A549 (cell line): ENCODE measurements at regions not wholly inside any gene's neighbourhood (a gene's known extent, or its start where the extent isn't known, plus 50 kb on each side); places are given as distances from the start of the nearest gene placed in this dataset.

Source experiments
- ATAC-seq, 2 experiments: fragments of 200-7000 bp in 1 of 2; fragments of >200 bp in 1 of 2; cut with Nextera tagmentation in 1 of 2; cut with Tn5 transposase in 1 of 2; 3 replicates each; pipeline versions ENCODE4 v1.8.0 to v1.9.1; 2018 to 2020; ENCODE audit warnings: mild to moderate bottlenecking in 1 of 2, moderate library complexity in 1 of 2
- CTCF ChIA-PET: fragments of 300-600 bp; sonication (Branson Sonifier 250); formaldehyde crosslinking; extraction: SDS; loops from one replicate; lab custom pipeline; 2021; ENCODE audit warnings: antibody characterized with exemption, inconsistent platforms; lab: Yijun Ruan, JAX
- POLR2A ChIA-PET: fragments of 350-600 bp; formaldehyde crosslinking; extraction: SDS; loops from one replicate; lab custom pipeline; 2021; ENCODE audit warnings: antibody characterized with exemption, inconsistent platforms; lab: Yijun Ruan, JAX
- DNase-seq, 2 experiments: peaks; one replicate each; pipeline versions ENCODE4 v3.0.0 to v3.0.0-alpha.2; 2011 to 2016; ENCODE audit warnings: low read depth in 1 of 2, low spot score in 1 of 2
- FAIRE-seq: peaks from 2 replicates; lab custom pipeline; 2011; peaks lifted over from hg19 to GRCh38; lab: Jason Lieb, UNC
- H3K27ac ChIP-seq, 2 experiments: fragments of >200 bp; sonication (Bioruptor Twin); formaldehyde crosslinking; 3 replicates each; pipeline ENCODE4 v1.5.1; 2016 to 2017
- H3K4me1 ChIP-seq: fragments of >200 bp; sonication (Bioruptor Twin); formaldehyde crosslinking; 3 replicates; pipeline ENCODE4 v1.6.1; 2016
- H3K4me2 ChIP-seq: fragments of >200 bp; sonication (Bioruptor Twin); formaldehyde crosslinking; 3 replicates; pipeline ENCODE4 v1.6.1; 2016
- H3K4me3 ChIP-seq: fragments of >200 bp; sonication (Bioruptor Twin); formaldehyde crosslinking; 3 replicates; pipeline ENCODE4 v1.5.1; 2016
- H3K9me3 ChIP-seq: fragments of >200 bp; sonication (Bioruptor Twin); formaldehyde crosslinking; 3 replicates; pipeline ENCODE4 v1.6.1; 2016
- BHLHE40 ChIP-seq: IDR thresholded peaks from 2 replicates; pipeline ENCODE4 v1.6.1; 2012; ENCODE audit warnings: low read depth, low read length, inconsistent platforms
- CBX8 ChIP-seq: fragments of 200-600 bp; sonication (generic); IDR thresholded peaks from 2 replicates; pipeline ENCODE4 v1.6.1; 2016
- CHD2 ChIP-seq: fragments of 150-350 bp; IDR thresholded peaks from 2 replicates; pipeline ENCODE4 v1.6.1; 2014; ENCODE audit warnings: low read length; ENCODE audit not compliant: partially characterized antibody
- EHF ChIP-seq: fragments of 250-450 bp; sonication (Bioruptor Pico); IDR thresholded peaks from 2 replicates; pipeline ENCODE4 v1.5.0; 2020; ENCODE audit warnings: mild to moderate bottlenecking
- ESRRA ChIP-seq: fragments of 150-350 bp; IDR thresholded peaks from 2 replicates; pipeline ENCODE4 v1.6.1; 2014; ENCODE audit warnings: mild to moderate bottlenecking, low read length, borderline replicate concordance
- FOSB ChIP-seq: fragments of 250-450 bp; sonication (Bioruptor Pico); IDR thresholded peaks from 2 replicates; pipeline ENCODE4 v1.5.0; 2020; ENCODE audit warnings: mild to moderate bottlenecking, moderate library complexity
- FOSL2 ChIP-seq, 2 experiments: fragments of 450-650 bp in 1 of 2; fragments of >200 bp in 1 of 2; sonication (Bioruptor Twin) in 1 of 2; formaldehyde crosslinking; IDR thresholded peaks; 2 replicates each; pipeline versions ENCODE4 v1.5.0 to v1.6.1; 2016 to 2020; ENCODE audit warnings: mild to moderate bottlenecking in 1 of 2, moderate library complexity in 1 of 2
- HDAC2 ChIP-seq: fragments of 200-600 bp; sonication (generic); IDR thresholded peaks from 2 replicates; pipeline ENCODE4 v1.6.1; 2016
- HOXA7 ChIP-seq: fragments of 250-450 bp; sonication (Bioruptor Pico); IDR thresholded peaks from 2 replicates; pipeline ENCODE4 v1.5.0; 2020; ENCODE audit warnings: mild to moderate bottlenecking, moderate library complexity
- MAFK ChIP-seq: fragments of 450-650 bp; IDR thresholded peaks from 2 replicates; pipeline ENCODE4 v1.6.1; 2014; ENCODE audit not compliant: partially characterized antibody
- MAZ ChIP-seq: fragments of 150-350 bp; IDR thresholded peaks from 2 replicates; pipeline ENCODE4 v1.6.1; 2014; ENCODE audit warnings: antibody characterized with exemption, low read depth, low read length, borderline replicate concordance
- NPAS2 ChIP-seq: fragments of 250-450 bp; sonication (Bioruptor Pico); IDR thresholded peaks from 2 replicates; pipeline ENCODE4 v1.8.0; 2022; ENCODE audit warnings: mild to moderate bottlenecking, moderate library complexity, borderline replicate concordance
- PHF8 ChIP-seq: fragments of 200-600 bp; sonication (generic); IDR thresholded peaks from 2 replicates; pipeline ENCODE4 v1.6.1; 2016; ENCODE audit warnings: low read depth, mild to moderate bottlenecking, antibody characterized with exemption, moderate library complexity, borderline replicate concordance
- POLR2A ChIP-seq: IDR thresholded peaks from 2 replicates; pipeline ENCODE4 v1.6.1; 2012; ENCODE audit warnings: mild to moderate bottlenecking, low read length
- RARB ChIP-seq: fragments of 250-450 bp; sonication (Bioruptor Pico); IDR thresholded peaks from 2 replicates; pipeline ENCODE4 v1.8.0; 2021; ENCODE audit warnings: mild to moderate bottlenecking, moderate library complexity
- RCOR1 ChIP-seq: fragments of 150-350 bp; IDR thresholded peaks from 2 replicates; pipeline ENCODE4 v1.6.1; 2014; ENCODE audit warnings: antibody characterized with exemption, low read length, low read depth
- RFX5 ChIP-seq: fragments of 450-650 bp; IDR thresholded peaks from 2 replicates; pipeline ENCODE4 v1.7.1; 2014; ENCODE audit warnings: antibody characterized with exemption, mild to moderate bottlenecking, moderate library complexity
- WGBS: methylation state at CpG from one replicate; pipeline ENCODE4 v1.1.6; 2017; ENCODE audit errors: missing lambda C conversion rate; 5-methylcytosine and 5-hydroxymethylcytosine counted together
- TF ChIP-seq, protein P1 (sequence below): fragments of 250-450 bp; sonication (Bioruptor Pico); IDR thresholded peaks from 2 replicates; pipeline ENCODE4 v1.5.0; 2021; ENCODE audit warnings: mild to moderate bottlenecking, moderate library complexity, borderline replicate concordance
- TF ChIP-seq, protein P2 (sequence below): fragments of >200 bp; sonication (Bioruptor Twin); formaldehyde crosslinking; IDR thresholded peaks from 3 replicates; pipeline ENCODE4 v1.5.1; 2016
- TF ChIP-seq, protein P3 (sequence below): fragments of 200-600 bp; sonication (generic); IDR thresholded peaks from 2 replicates; pipeline ENCODE4 v1.6.1; 2016; ENCODE audit warnings: antibody characterized with exemption, mild to moderate bottlenecking, moderate library complexity
- TF ChIP-seq, protein P4 (sequence below): fragments of 150-350 bp; IDR thresholded peaks from 2 replicates; pipeline ENCODE4 v1.6.1; 2014; ENCODE audit warnings: low read depth, mild to moderate bottlenecking, low read length

DNA sequence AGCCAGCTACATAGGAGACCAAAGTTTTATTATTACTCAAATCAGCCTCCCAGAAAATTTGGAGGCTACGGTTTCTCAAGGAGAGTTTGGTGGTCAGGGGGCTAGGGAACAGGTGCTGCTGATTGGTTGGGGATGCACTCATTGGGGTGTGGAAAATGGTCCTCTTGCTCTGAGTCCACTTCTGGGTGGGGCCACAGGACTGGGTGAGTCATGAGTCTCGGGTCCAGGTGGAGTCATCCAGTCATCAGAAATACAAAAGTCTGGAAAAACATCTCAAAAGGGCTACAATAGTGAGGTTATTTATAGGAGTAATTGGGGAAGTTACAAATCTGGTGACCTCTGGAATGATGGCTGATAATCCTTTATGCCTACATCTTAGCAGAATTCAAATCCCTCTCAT is 54.3 kb upstream of the SLC22A16 start:
- Histone ChIP-seq H3K4me2 (no peak overlapping the region), H3K27ac (no peak overlapping the region), H3K9me3 (peaks cover 9% of the 10 kb centered on the region; the same call in 2 of the 3 replicates), H3K4me1 (peaks cover 14% of the 10 kb centered on the region), H3K4me3 (no peak overlapping the region)
- ATAC-seq: no peak
- DNase-seq: no peak
- no peak for TF ChIP-seq HOXA7
- TF ChIP-seq MAFK: no peak
- no peak for TF ChIP-seq POLR2A
- TF ChIP-seq BHLHE40: no peak
- no peak for TF ChIP-seq RFX5
- FAIRE-seq: no peak
- ChIA-PET POLR2A (no interaction called here), CTCF (no interaction called here)
- WGBS: 39% methylated on average over 2 of the region's 2 CpGs

DNA sequence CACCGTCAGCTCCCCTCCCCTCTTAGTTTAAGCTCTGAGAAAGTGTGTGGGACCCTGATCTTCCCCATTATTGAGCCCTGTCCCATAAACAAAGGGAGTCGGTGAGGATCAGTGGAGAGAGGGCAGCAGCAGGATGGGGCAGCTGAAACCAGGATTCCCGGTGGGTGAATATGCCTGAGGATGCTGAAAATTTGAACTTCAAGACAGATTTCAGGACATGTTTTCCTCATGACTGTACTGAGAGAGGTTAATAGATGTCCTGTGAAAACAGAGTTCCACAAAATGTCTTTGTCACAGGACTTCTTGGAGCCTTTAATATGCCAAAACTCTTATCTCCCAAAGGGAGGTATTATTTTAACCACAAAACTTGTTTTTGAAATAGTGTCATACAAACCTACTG is 53.5 kb upstream of the SLC22A16 start:
- FAIRE-seq (no peak), DNase-seq (no peak), ATAC-seq (no peak)
- ChIA-PET POLR2A (no interaction called here), CTCF (interaction anchor here (1.0 to 1.9 kb wide), 4 partner anchors 11 to 528 kb away, joined by 4 to 8 read pairs (median 4); no protein-coding TSS in a partner anchor)
- Histone ChIP-seq H3K4me3 (no peak overlapping the region), H3K4me1 (peaks cover 14% of the 10 kb centered on the region), H3K27ac (no peak overlapping the region), H3K9me3 (peaks cover 5% of the 10 kb centered on the region; the same call in 2 of the 3 replicates), H3K4me2 (no peak overlapping the region)
- 84% methylated on average over 3 of the region's 3 CpGs for WGBS
- TF ChIP-seq HDAC2 (no peak), ESRRA (no peak), RCOR1 (no peak), PHF8 (no peak), FOSB (CRISPR knock-in tag) (no peak), CBX8 (no peak), BHLHE40 (no peak), EHF (no peak), RARB (CRISPR knock-in tag) (no peak), CHD2 (no peak), MAZ (no peak), MAFK (no peak), NPAS2 (CRISPR knock-in tag) (no peak), FOSL2 (IDR thresholded peaks at IDR 0.05) (no peak), FOSL2 (CRISPR knock-in tag; IDR thresholded peaks at IDR 0.05) (no peak)
- TF ChIP-seq, protein P1, sequence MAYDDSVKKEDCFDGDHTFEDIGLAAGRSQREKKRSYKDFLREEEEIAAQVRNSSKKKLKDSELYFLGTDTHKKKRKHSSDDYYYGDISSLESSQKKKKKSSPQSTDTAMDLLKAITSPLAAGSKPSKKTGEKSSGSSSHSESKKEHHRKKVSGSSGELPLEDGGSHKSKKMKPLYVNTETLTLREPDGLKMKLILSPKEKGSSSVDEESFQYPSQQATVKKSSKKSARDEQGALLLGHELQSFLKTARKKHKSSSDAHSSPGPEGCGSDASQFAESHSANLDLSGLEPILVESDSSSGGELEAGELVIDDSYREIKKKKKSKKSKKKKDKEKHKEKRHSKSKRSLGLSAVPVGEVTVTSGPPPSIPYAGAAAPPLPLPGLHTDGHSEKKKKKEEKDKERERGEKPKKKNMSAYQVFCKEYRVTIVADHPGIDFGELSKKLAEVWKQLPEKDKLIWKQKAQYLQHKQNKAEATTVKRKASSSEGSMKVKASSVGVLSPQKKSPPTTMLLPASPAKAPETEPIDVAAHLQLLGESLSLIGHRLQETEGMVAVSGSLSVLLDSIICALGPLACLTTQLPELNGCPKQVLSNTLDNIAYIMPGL (CRISPR knock-in tag): no peak
- TF ChIP-seq, protein P2, sequence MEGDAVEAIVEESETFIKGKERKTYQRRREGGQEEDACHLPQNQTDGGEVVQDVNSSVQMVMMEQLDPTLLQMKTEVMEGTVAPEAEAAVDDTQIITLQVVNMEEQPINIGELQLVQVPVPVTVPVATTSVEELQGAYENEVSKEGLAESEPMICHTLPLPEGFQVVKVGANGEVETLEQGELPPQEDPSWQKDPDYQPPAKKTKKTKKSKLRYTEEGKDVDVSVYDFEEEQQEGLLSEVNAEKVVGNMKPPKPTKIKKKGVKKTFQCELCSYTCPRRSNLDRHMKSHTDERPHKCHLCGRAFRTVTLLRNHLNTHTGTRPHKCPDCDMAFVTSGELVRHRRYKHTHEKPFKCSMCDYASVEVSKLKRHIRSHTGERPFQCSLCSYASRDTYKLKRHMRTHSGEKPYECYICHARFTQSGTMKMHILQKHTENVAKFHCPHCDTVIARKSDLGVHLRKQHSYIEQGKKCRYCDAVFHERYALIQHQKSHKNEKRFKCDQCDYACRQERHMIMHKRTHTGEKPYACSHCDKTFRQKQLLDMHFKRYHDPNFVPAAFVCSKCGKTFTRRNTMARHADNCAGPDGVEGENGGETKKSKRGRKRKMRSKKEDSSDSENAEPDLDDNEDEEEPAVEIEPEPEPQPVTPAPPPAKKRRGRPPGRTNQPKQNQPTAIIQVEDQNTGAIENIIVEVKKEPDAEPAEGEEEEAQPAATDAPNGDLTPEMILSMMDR: no peak
- TF ChIP-seq, protein P3, sequence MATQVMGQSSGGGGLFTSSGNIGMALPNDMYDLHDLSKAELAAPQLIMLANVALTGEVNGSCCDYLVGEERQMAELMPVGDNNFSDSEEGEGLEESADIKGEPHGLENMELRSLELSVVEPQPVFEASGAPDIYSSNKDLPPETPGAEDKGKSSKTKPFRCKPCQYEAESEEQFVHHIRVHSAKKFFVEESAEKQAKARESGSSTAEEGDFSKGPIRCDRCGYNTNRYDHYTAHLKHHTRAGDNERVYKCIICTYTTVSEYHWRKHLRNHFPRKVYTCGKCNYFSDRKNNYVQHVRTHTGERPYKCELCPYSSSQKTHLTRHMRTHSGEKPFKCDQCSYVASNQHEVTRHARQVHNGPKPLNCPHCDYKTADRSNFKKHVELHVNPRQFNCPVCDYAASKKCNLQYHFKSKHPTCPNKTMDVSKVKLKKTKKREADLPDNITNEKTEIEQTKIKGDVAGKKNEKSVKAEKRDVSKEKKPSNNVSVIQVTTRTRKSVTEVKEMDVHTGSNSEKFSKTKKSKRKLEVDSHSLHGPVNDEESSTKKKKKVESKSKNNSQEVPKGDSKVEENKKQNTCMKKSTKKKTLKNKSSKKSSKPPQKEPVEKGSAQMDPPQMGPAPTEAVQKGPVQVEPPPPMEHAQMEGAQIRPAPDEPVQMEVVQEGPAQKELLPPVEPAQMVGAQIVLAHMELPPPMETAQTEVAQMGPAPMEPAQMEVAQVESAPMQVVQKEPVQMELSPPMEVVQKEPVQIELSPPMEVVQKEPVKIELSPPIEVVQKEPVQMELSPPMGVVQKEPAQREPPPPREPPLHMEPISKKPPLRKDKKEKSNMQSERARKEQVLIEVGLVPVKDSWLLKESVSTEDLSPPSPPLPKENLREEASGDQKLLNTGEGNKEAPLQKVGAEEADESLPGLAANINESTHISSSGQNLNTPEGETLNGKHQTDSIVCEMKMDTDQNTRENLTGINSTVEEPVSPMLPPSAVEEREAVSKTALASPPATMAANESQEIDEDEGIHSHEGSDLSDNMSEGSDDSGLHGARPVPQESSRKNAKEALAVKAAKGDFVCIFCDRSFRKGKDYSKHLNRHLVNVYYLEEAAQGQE: no peak
- TF ChIP-seq, protein P4, sequence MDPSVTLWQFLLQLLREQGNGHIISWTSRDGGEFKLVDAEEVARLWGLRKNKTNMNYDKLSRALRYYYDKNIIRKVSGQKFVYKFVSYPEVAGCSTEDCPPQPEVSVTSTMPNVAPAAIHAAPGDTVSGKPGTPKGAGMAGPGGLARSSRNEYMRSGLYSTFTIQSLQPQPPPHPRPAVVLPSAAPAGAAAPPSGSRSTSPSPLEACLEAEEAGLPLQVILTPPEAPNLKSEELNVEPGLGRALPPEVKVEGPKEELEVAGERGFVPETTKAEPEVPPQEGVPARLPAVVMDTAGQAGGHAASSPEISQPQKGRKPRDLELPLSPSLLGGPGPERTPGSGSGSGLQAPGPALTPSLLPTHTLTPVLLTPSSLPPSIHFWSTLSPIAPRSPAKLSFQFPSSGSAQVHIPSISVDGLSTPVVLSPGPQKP: no peak
